NCI-H345 (cell line): ENCODE measurements at regions not wholly inside any gene's neighbourhood (a gene's known extent, or its start where the extent isn't known, plus 50 kb on each side); places are given as distances from the start of the nearest gene placed in this dataset.

Source experiments
- DNase-seq: peaks from one replicate; lab custom pipeline; 2025; lab: John Stamatoyannopoulos, UW

DNA sequence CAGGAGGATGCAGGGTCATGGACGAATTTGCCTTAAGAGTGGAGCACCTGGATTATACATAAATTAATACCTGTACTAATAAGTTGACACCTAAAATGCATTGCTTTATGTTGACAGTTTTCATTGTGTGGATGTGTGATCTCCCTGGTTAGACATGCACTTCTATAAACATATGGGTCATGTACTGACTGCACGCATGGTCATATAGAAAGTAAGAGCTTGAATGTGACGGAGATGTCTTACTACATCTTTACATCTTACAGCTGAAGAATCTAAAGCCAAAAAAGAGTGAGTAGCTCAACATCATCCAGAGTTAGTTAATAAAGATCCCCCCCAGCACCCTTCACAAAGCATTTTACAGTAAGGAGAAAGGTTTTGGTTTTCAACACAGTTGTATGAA, 408.4 kb upstream of the JARID2 start:
- DNase-seq, result no peak

DNA sequence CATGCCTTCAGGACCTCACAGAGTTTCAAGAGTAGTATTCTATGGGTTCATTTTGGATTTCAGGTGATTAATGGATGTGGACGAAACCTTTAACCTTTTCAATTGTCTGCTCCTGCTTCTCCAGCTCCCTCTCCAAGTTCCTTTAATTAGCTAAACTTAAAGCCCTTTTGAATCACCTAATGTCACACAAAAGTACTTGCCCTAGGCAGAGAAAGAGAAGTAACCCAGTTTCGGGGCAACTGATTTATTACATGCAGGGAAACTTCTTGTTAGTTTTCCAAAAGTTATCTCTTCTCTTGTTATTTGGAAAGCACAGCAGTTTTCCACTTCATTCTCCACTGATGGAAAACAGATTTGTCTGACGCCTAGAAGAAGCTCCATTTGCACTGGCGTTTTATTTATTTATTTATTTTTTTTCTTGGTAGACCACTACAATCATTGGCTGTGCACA, 407.7 kb upstream of the JARID2 start:
- DNase-seq, result no peak

DNA sequence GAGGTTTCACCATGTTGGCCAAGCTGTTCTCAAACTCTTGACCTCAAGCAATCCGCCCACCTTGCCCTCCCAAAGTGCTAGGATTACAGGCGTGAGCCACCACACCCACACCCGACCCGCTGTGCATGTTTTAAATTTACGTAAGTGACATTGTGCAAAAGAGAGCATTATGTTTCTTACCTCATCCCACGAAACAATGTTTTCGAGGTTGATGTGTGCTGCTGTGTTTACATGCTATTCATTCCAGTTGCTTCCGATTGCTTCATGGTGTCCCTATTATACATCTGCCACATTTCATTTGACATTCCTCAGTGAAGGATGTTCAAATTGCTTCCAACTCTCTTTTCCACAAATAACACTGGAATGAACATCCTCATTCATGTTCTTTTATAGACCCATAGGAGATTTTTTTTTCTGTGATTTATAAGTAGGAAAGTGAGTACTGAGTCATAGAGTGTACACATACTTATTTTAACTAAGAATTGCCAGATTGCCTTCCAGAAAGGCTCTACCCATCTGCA, 403.9 kb upstream of the JARID2 start:
- no peak for DNase-seq

DNA sequence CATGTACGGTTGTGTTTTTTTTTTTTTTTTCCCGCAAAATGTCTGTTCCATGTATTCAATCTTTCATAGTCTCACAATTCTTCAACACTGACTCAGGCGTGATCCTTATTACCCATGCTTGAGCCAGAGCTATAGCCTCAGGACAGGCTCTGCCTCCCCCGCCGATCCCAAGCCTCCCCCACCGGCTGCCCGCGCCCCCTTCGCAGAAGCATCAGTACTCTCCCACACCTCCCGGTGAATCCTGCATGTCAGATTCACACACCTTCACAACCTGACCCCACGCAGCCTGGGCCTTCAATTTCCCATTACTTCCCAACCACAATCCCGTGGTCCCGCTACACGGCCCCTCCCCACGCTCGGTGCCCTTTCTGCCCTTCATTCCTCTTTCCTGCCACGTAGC, 401.5 kb upstream of the JARID2 start:
- DNase-seq, result no peak

DNA sequence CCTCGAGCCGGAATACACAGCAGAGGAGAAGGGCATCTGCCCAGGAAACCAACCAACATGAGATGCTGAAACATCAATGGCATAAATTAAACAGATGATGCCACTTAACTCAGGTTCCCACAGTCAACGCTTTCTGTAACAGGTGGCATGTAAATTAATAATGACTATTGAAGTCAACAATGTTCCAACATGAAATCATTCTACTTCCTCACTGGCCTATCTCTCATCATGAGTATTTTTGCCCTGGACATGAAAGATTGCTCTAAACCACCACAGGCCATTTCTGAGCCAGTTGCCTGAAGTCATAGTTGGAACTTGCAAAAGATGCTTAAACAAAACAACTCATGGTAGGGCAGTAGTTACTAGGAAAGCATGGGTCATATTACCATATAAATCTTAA, 397.9 kb upstream of the JARID2 start:
- DNase-seq, result no peak

DNA sequence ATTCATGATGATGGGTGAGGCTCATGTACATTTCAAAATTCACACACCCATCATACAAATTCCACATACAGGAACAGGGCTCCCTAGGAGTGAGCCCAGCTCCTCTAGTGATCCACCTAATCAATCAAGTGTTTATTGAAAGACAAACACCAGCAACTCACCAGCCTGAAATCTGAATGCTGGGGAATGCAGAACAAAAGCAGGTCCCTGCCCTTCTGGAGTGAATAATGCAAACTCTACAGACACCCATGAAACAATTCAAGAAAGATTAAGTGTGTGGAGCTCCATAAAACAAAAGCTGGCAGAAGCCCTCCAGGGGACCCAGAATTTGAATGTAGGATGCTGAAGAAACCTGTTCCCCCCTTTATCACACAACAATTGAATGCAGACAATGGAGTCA, 396.7 kb upstream of the JARID2 start:
- no peak for DNase-seq

DNA sequence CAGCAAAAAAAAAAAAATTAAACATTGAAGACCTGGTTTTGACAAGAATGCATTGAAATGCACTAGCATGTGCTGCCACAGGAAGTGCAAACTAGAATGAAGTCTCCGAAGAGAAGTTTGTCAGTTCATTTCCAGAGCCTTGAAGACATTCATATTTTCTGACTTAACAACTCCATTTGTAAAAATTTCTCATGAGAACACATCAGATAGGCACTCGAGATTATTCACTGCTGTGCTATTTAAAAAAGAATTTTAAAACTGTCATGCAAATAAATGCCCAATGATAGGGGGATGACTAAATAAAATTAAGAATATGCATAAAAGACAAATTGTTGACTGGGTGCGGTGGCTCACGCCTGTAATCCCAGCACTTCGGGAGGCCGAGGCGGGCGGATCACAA, 394.6 kb upstream of the JARID2 start:
- no peak for DNase-seq

DNA sequence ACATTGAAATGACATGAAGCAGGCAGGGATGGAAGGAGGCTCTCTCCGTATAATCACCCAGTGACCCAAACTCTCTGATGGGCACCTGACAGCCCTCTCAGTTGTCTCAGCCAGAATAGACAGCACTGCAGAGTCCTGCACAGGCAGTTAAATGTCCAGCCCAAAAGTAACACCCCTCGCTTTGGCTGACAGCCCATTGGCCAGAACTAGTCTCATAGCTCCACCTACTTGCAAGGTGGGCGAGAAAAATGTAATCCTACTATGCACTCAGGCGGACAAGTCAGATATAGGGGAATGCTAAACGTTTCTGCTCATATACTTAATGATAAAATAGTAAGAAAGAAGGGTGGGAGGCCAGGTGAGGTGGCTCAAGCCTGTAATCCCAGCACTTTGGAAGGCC, 393.5 kb upstream of the JARID2 start:
- no peak for DNase-seq

DNA sequence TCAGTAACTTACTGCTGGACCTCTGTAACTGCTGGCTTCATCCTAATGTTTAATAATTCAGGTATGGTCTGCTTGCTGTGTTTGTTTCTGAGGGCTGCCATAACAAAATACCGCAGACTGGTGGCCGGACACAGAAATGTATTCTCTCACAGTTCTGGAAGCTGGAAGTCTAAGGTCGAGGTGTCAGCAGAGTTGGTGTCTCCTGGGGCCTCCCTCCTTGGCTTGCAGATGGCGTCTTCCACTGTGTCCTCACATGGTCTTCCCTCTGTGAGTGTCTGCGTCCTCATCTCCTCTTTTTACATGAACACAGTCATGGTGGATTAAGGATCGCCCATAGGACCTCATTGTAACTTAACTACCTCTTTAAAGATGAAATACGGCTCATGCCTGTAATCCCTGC, 389.7 kb upstream of the JARID2 start:
- no peak for DNase-seq

DNA sequence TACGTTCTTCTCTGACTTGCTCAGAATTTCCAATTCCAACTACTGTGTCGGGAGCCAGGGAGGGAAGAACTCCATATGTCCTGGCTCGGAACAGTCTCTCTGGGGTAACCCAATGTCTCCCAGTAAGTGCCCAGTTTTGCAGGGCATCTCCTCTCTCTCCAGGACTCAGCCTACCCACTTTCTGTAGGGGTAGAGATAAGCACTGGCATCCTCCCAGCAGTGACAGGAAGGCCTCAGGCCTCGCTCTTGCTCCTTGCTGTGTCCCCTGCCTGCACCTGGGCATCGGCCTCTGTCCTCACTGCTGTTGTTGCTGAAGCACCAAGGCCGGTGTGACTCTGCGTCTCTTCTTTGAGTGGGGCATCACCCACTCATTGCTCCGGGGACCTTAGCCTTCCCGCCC, 388.9 kb upstream of the JARID2 start:
- no peak for DNase-seq

DNA sequence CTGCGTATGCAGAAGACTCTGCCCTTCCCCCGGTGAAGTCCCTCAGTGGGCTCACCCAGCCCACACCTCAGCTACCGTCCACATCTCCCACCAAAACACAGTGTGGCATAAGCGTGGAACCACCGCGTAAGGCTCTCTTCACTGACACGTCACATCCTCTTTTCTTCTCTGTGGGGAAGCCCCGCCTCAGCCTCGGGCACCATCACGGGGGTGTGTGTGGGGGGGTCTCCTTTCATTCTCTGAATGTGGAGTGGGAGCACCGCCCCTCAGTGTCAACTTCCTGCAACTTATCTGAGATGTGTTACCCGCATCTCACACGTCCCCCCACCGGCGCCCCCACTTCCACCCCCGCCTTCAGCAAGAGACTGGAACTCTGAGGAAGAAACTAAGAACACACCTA, 388.4 kb upstream of the JARID2 start:
- no peak for DNase-seq

DNA sequence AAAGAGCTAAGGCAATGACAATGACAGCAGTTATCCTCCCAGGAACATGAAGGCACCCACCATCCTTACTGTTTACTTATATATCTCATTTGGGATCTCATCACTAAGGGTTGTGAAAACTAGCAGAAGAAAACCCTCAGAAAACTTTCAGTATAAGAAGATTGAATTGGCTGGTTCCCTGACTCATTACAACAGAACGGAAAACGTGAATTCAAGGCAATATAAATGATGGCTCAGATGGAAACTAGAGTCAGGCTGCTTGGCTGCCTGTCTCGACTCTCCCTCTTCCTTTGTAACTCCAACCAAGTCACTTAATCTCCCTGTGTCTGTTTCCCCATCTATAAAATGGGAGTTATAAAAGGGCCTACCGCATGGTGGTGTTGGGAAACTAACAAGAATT, 387.1 kb upstream of the JARID2 start:
- no peak for DNase-seq

DNA sequence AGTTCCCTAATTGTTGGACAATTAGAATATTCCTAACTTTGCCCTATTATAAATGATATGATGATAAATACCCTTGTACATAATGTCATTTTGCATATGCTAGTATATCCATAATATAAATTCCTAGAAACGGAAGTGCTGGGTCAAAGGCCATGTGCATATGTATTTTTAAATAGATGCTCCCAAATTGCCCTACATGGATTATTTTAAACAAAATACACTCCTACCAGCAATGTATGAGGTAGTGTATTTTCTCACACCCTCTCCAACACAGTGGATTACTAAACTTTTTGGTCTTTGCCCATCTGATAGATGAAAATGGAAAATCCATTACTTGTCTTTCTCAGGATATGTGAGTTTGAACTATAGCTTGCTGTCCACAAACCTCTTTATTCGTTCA, 385.1 kb upstream of the JARID2 start:
- DNase-seq, result no peak

DNA sequence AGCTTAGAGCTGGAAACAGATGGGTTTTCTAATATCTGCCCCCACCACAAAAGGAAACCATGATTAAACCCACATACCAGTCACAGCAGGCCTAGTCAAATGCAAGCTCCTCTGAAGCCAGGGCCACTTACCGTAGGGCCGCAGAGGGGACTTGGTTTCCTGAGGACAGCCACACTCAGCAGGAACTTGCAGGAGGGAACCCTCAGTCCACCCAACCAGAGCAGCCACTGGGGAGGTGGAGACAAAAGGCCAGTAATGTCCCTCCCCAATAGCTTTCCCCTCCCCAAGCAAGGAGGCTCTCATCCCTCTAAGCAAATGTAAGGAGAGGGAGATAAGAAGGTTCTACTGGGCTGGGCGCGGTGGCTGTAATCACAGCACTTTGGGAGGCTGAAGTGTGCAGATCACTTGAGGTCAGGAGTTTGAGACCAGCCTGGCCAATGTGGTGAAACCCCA, 384.4 kb upstream of the JARID2 start:
- no peak for DNase-seq

DNA sequence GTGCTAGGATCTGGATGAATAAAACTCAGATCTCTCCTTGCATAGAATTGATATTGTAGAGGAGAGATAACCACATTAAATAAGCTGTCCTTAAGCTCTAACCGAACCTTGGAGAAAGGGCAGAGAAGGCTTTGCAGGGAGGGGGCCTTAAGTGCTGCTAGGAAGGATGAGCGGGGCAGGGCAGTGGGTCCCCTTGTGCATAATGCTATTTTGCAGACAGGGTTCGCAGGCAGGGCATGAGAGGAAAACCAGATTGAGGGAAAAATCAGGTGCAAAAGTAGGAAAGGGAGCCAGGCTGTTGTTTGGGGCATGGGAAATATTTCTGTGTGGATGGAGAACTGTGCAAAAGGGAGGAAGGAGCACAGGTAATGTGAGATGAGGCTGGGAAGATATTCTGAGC, 383.0 kb upstream of the JARID2 start:
- DNase-seq, result no peak

DNA sequence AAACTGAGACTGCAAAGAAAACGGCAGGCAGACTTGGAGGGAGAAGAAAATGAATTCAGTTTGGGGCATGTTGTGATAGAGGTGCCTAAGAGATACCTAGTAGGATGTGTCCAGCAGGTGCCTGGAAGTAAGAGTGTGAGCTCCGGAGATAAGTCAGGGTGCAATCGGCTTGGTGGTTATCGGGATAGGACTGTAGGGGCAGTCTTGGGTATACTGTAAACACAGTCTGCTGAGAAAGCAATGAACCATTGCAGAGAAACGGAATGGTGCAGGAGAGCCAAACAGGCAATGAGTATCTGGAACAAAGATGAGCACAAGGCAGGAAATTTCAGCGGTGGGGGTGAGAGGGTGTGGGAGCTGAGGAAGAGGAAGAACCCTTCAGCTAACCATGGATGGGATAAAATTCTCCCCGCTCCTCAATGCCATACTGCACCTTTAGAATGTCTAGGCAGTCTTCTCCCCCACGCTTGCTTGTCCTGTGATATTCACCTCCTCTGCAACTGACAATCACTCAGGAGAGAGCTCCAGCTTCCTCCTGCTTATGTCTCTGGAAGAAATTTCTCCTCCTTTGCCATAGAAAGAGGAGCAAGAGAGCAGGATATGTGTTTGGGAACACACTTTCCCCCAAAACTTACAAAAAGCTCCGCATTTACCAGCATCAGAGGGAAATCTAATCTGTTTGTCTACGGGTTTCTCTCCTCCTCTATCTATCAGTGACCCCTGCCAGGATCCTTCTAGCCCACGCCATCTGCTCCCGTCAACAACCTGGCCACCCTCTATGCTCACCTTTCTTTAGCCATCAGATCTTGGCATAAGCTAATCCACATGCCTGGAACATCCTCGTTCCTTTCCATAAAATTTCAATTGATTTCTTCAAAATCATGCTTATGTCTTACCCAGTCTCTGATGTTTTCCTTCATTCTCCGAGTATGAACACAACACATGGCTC, 381.7 kb upstream of the JARID2 start:
- no peak for DNase-seq

DNA sequence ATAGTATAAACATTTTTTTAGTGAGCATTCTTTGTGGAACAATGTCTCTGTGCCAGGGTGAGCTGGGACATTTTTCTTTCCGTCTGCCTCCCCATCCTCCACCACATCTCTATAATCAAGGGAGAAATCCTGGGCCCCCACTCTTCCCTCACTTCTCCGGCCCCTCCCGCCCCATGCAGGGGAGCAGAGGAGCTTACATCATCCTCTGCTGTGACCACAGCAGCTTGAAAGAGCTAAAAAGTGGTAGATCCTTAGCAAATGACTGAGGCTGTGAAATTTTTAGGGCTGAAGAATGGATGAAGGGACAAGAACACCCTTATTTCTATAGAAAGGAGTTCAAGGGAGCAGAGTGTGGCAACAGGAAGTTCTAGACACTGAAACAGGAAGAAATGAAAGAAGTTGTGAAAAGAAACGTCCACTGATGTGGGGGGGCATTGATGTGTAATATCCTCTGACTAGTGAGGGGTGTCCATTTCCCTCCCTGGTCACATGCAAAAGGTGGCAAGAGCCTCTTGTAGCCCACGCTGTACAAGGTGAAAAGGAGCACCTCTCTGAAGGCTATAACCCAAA, 380.3 kb upstream of the JARID2 start:
- no peak for DNase-seq

DNA sequence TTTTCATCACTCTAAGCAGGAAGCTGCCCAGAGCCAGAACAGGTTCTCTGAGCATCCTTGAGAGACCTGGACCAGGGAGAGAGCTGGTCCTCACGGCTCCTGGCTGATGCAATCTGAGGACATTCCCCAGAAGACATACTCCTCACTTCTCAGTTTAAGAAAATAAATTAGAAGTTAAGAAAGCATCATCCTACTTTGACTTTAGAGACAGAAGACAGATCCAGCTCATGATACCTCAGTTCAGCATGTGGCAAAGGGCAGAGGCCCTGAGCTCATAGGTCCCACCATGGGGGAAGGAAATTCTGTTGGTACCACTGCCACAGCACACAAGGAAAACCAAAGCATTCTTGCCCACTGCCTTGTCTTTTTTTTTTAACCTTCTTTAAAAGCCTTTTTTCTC, 378.1 kb upstream of the JARID2 start:
- no peak for DNase-seq

DNA sequence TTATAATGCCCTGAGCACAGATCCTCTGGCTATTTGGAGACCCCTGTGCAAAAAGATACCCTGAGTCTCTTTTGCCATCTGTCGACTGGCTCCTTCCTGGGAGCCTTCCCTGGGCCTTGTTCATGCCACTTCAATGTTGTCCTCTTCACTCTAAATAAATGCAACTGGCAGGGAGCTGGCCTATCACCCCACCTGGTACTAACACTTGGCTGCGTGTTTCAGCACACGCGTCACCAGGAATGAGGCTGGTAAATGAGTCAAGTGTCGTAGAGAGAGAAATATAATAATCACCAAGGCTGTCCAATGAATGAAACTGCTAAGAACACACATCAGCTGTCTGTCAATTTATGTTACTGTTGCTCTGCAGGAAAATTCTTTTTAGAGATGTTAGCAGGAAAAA, 374.6 kb upstream of the JARID2 start:
- DNase-seq, result no peak

DNA sequence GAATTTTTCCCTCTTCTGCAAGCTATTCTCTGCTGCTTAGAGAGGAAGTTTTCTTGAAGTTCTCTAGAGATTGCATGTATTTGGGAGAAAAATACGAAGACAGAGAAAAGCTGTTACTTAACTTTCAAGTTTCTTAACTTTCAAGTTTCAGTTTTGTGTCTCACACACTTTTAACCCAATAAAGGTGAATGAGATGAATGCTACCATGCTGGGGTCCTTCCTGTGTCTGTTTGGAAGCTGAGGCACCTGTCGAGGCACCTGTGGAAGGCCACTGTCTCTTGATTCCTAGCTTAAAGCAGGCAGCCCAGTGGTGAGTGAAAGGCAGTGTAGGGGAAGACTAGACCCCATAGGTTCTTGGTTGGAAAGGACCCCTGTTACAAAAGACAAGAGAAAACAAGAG, 372.8 kb upstream of the JARID2 start:
- DNase-seq, result no peak

DNA sequence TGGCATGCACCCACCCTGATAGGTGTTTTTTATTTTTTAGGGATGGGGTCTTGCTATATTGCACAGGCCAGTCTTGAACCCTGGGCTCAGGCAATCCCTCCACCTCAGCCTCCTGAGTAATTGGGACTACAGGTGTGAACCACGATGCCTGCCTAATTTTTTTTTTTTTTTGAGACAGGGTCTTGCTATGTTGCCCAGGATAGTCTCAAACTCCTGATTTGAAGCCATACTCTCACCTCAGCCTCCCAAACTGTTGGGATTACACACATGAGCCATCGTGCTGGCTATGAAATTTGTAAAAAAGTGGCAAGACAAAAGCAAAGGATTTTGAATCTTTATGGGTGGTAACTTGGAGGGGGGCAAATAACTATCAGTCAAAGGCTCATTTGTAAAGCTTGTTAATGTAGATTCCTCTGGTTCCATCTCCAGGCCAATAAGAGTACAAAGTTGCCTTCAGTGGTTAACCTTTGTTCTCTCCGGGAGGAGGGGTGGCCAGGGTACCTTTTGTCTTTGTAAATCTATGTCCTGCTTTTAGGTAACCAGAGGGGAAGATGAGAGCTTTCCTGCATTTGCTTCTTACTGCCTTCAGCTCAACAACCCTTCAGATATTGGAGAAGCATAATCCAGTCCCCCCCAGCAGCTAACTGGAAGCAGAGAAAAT, 372.0 kb upstream of the JARID2 start:
- DNase-seq, result no peak

DNA sequence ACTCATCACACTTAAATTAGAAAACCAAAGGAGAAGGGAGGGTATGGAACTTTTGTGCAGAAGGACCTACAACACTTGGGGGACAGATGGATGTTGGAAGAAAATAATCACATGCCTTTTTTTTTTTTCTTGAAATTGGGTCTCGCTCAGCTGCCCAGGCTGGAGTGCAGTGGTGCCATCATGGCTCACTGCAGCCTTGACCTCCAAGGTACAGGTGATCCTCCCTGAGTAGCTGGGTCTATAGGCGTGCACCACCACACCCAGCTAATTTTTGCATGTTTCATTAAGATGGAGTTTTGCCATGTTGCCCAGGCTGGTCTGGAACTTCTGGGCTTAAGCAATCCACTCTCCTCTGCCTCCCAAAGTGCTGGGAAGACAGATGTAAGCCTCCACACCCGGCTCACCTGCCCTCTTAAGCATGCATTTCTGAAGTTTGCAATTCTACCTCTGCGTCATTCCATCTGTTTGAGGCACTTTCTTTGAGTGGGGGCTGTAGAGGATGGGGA, 370.8 kb upstream of the JARID2 start:
- no peak for DNase-seq
